Ovary (tissue), 7 donors: ENCODE measurements at regions not wholly inside any gene's neighbourhood (a gene's known extent, or its start where the extent isn't known, plus 50 kb on each side); places are given as distances from the start of the nearest gene placed in this dataset.

Experiments used
- DNase-seq, 5 donors: peaks; one replicate each; pipeline ENCODE4 v3.0.0-alpha.2; 2019 to 2020
- H3K27ac ChIP-seq, 2 donors: fragments of 200-600 bp; one replicate each; pipeline versions ENCODE4 v1.5.1 to v1.8.0; 2019 to 2022
- H3K27me3 ChIP-seq: fragments of 200-600 bp; one replicate; pipeline ENCODE4 v1.8.0; 2022
- H3K36me3 ChIP-seq: fragments of 200-600 bp; sonication (generic); one replicate; pipeline ENCODE4 v1.5.1; 2019
- H3K4me1 ChIP-seq: one replicate; pipeline ENCODE4 v1.8.1; 2013; ENCODE audit warnings: mild to moderate bottlenecking, moderate library complexity; ENCODE audit not compliant: insufficient read depth
- H3K4me3 ChIP-seq: fragments of 200-600 bp; sonication (generic); one replicate; pipeline ENCODE4 v1.5.1; 2017
- H3K9me3 ChIP-seq, 2 donors: fragments of 200-600 bp in 1 of 2; sonication (generic) in 1 of 2; one replicate each; pipeline versions ENCODE4 v1.5.1 to v1.8.1; 2013 to 2019; ENCODE audit warnings: mild to moderate bottlenecking in 1 of 2, moderate library complexity in 1 of 2
- EP300 ChIP-seq: sonication (generic); formaldehyde crosslinking; IDR thresholded peaks from one replicate; pipeline ENCODE4 v1.6.1; 2017; ENCODE audit warnings: antibody characterized with exemption
- POLR2A ChIP-seq: fragments of 450-650 bp; IDR thresholded peaks from one replicate; pipeline ENCODE4 v1.6.1; 2017; ENCODE audit warnings: antibody characterized with exemption, mild to moderate bottlenecking, moderate library complexity
- WGBS, 3 donors: extraction: QIAGEN DNeasy Blood & Tissue Kit in 1 of 3; methylation state at CpG; one replicate each; pipeline versions ENCODE4 v1.1.5 to v1.1.7; 2013 to 2017; 5-methylcytosine and 5-hydroxymethylcytosine counted together
- intact Hi-C, 4 donors: fragments of 100-400 bp; cut with DNase I; formaldehyde crosslinking; loops; one replicate each; pipeline versions ENCODE4 v1.11.0 to v1.15.1; 2022 to 2023
- TF ChIP-seq, protein P1 (sequence below), 3 donors: fragments of 450-650 bp in 2 of 3; fragments of 200-600 bp in 1 of 3; IDR thresholded peaks; one replicate each; pipeline versions ENCODE4 v1.5.1 to v1.8.0; 2016 to 2022; ENCODE audit warnings: antibody characterized with exemption in 3 of 3, mild to moderate bottlenecking in 1 of 3
- donor health status: DM: no; HTN: no; CAD: no; lungs with moderate emphysema.
- donor health status: DM: no; HTN: no; CAD: no.
- donor health status: Bipolar disorder and iron deficiency.
- donor health status: DM: no; HTN: no; CAD: no.
- donor health status: DM: yes; HTN: yes; CAD: no.

DNA sequence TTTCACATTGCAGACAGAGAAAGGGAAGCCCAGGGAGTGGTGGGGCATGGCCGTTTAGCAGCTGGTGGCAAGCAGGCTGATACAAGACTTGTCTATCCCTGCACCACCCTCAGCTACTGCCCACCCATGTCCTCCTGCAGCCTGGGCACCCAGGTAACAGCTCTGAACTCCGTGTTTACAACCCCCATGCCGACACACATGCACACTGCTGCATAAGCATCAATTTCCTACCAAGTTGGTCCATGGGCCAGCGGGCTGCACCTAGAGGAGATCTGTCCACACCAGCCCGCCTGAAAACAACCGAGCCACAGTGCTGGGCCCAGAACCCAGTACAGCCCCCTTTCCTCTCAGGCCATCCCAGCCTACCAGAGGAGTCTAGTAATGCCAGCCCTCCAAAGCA, 75.9 kb upstream of the C14orf180 start:
- H3K4me3 ChIP-seq: no peak overlapping the region
- no peaks in the 10 kb centered on the region for H3K4me1 ChIP-seq
- no peak for DNase-seq
- no peaks in the 10 kb centered on the region for H3K27me3 ChIP-seq
- no peak for TF ChIP-seq POLR2A
- TF ChIP-seq EP300: no peak
- TF ChIP-seq, protein P1, sequence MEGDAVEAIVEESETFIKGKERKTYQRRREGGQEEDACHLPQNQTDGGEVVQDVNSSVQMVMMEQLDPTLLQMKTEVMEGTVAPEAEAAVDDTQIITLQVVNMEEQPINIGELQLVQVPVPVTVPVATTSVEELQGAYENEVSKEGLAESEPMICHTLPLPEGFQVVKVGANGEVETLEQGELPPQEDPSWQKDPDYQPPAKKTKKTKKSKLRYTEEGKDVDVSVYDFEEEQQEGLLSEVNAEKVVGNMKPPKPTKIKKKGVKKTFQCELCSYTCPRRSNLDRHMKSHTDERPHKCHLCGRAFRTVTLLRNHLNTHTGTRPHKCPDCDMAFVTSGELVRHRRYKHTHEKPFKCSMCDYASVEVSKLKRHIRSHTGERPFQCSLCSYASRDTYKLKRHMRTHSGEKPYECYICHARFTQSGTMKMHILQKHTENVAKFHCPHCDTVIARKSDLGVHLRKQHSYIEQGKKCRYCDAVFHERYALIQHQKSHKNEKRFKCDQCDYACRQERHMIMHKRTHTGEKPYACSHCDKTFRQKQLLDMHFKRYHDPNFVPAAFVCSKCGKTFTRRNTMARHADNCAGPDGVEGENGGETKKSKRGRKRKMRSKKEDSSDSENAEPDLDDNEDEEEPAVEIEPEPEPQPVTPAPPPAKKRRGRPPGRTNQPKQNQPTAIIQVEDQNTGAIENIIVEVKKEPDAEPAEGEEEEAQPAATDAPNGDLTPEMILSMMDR (IDR thresholded peaks at IDR 0.05): no peak
- no peaks in the 10 kb centered on the region for H3K9me3 ChIP-seq
- intact Hi-C loops: no loop called here
- no peak overlapping the region for H3K27ac ChIP-seq
- 68 to 89% (median 72%) methylated on average over 6 of the region's 6 CpGs for WGBS, 3 donors
- no peaks in the 10 kb centered on the region for H3K36me3 ChIP-seq

GRCh38 chr14:104504172-104504735, 75.3 kb upstream of the C14orf180 start:
- H3K9me3 ChIP-seq: no peaks in the 10 kb centered on the region
- H3K36me3 ChIP-seq: no peaks in the 10 kb centered on the region
- 89 to 93% (median 89%) methylated on average over 4 to 7 of the region's 7 CpGs for WGBS, 3 donors
- H3K4me1 ChIP-seq: no peaks in the 10 kb centered on the region
- H3K27ac ChIP-seq: no peak overlapping the region
- TF ChIP-seq EP300 (no peak), POLR2A (no peak)
- TF ChIP-seq, protein P1 (IDR thresholded peaks at IDR 0.05): no peak
- H3K27me3 ChIP-seq: no peaks in the 10 kb centered on the region
- H3K4me3 ChIP-seq: no peak overlapping the region
- intact Hi-C loops: no loop called here
- no peak for DNase-seq

DNA sequence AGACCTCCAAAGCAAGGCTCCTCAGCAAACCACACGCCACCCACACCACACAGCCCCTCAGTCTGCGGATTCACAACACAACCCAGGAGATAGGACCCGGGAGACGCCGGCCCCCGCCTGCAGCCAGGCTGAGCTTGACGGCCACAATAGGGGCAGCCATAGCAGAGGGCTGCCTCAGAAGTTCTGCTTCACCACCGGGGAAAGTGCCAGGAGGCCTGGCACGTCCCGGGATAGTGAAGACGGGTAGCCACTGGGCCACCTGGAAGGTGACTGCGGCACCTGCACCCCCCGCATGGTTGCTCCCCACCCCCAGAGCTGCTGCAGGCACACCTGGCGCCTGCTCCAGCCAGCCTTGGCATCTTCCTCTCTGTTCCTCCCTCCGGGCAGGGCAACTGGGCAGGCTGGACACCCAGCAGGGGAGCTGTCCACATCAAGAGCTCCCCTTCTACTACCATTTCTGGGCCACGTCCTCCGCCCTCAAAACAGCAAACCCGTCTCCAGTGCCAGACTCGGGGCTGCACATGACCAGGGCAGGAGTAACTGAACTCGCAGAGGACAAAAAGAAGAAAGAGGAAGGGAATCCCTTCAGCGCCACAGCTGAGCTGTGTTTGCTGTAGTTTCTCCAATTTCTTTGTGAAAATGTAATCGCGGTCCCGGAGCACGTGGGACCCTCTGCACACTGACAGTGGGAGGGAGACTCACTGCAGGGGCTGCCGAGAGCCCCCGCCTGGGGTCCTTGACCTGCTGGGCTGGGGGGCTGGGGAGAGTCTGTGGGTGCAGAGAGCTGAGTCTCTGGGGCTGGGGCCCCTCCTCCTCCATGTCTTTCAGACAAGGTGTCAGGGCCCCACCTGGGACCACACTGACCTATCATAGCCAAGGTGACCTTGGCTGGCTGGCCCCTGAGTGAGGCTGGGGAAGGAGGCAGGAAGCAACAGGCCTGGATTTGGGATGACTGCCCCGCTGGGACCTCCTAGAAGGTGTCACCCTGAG, 74.2 kb upstream of the C14orf180 start:
- no peak overlapping the region for H3K4me3 ChIP-seq
- intact Hi-C loops: no loop called here
- H3K9me3 ChIP-seq: no peaks in the 10 kb centered on the region
- H3K27me3 ChIP-seq: no peaks in the 10 kb centered on the region
- DNase-seq: no peak
- H3K4me1 ChIP-seq: no peaks in the 10 kb centered on the region
- no peaks in the 10 kb centered on the region for H3K36me3 ChIP-seq
- 34 to 53% (median 38%) methylated on average over 28 of the region's 28 CpGs for WGBS, 3 donors
- no peak overlapping the region for H3K27ac ChIP-seq
- TF ChIP-seq POLR2A: no peak
- TF ChIP-seq, protein P1 (IDR thresholded peaks at IDR 0.05): no peak
- no peak for TF ChIP-seq EP300

DNA sequence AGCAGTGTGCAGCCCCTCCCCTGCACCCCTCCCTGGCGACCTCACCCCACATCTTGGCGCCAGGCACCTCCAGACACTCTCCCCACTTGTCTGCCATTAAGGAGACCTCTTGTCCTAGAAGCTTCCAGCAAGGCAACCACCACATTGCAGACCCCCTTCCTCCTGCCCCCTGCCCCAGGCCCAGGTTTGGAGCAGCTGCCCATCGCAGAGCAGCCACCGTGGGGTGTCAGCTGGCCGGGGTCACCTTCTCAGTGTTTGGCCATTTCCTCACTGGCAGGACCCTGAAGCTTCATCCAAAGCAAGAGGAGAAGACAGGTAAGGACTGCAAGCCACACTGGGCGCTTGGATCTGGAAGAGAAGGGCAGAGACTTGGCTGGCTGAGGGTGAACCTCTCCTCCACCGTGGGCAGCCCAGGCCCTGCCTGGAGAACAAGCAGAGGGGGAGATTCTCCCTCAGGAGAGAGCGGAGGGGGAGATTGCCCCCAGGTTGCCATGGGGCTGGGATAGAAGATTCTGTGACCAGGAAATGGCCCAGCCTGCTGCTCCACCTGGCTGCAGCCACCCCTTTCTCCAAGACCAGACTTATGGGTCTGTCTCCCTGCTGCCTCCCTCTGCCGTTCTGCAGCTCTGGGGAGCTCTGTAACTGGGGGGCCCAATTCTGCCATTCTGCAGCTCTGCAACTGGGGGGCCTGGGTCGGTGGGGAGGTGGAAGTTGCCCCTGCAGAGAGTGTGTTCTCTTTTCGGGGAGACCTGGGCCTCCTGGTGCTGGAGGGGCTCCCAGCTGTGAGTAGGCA, 72.9 kb upstream of the C14orf180 start:
- H3K4me1 ChIP-seq: no peaks in the 10 kb centered on the region
- H3K4me3 ChIP-seq: no peak overlapping the region
- no peaks in the 10 kb centered on the region for H3K27me3 ChIP-seq
- H3K9me3 ChIP-seq: no peaks in the 10 kb centered on the region
- H3K27ac ChIP-seq: no peak overlapping the region
- no peak for DNase-seq
- H3K36me3 ChIP-seq: no peaks in the 10 kb centered on the region
- intact Hi-C loops: no loop called here
- WGBS, 3 donors: 75 to 84% (median 78%) methylated on average over 11 of the region's 11 CpGs
- TF ChIP-seq EP300 (no peak), POLR2A (no peak)
- TF ChIP-seq, protein P1 (IDR thresholded peaks at IDR 0.05): no peak
